ENCODE measurements at regions not wholly inside any gene's neighbourhood (a gene's known extent, or its start where the extent isn't known, plus 50 kb on each side); places are given as distances from the start of the nearest gene placed in this dataset.

- H3K27ac ChIP-seq = no peak overlapping the region
- H3K4me3 ChIP-seq = no peak overlapping the region
These were observed 55.7 kb upstream of the BHLHE23 start for GRCh38 chr20:63062188-63063140.

- H3K4me3 ChIP-seq = no peak overlapping the region
- H3K27ac ChIP-seq = no peak overlapping the region
These were observed 55.0 kb upstream of the BHLHE23 start for GRCh38 chr20:63061771-63062100.

DNA sequence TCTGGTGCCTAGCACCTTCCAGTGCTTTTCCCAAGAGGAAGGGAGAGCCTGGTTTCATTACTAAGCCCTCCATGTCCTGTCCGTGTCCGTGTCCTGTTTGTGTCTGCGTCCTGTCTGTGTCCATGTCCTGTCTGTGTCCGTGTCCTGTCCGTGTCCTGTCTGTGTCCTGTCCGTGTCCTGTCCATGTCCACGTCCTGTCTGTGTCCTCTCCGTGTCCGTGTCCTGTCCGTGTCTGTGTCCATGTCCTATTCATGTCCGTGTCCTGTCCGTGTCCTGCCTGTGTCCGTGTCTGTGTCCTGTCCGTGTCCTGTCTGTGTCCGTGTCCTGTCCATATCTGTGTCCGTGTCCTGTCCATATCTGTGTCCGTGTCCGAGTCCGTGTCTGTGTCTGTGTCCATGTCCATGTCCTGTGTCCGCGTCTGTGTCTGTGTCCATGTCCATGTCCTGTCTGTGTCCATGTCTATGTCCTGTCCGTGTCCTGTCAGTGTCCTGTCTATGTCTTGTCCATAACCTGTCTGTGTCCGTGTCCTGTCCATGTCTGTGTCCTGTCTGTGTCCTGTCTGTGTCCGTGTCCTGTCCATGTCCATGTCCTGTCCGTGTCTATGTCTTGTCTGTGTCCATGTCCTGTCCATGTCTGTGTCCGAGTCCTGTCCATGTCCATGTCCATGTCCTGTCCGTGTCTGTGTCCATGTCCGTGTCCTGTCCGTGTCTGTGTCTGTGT lies 54.4 kb upstream of the BHLHE23 start:
- no peak overlapping the region for H3K27ac ChIP-seq

DNA sequence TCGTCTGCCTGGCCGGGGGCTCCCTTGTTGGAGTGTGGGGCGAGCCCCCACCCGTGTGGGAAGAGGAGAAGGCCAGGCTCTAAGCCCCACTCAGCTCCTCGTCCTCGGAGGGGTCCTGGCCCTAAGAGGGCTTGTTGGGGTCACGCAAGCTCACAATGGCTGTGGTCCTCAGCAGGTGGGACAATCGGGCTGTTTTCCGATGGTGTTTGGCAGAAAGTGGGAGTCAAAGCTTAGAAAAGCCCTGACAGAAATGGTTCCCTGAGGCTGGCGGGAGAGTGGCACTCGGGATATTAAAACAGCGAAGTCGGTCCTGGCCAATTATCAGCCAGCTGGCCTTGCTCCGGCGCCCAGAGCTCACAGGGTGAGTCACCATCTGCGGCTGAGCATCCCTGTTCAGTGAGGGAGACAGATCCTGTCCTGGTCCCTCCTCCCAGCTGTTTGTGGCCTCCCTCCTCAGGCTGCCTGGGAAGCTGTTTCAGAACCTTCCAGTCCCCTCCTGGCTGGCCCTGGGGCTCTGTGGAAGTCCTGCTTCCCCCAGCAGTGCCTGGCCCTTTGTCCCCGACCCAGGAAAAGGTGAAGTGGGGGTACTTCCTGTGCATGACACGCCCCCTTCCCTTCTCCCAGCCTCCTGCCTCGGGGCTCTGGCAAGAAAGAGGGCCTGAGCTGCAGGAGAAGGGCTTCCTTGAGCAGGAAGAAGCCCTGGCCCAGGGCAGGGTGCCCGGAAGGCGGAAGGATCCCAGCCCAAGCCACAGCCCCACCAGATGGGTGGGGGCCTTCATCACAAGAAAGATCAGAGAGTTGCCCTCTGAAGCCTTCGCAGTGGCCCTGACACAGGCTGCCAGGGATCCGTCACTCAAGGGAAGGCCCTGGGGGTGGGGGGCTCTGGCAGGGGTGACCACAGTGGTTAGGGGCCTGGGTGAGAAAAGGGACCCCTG lies 53.6 kb upstream of the BHLHE23 start:
- Histone ChIP-seq H3K27ac (no peak overlapping the region), H3K4me3 (no peak overlapping the region)

More for the DNA sequence above, 54.4 kb upstream of the BHLHE23 start:
- no peak overlapping the region for H3K4me3 ChIP-seq

GRCh38 chr20:63059684-63060056 lies 52.9 kb upstream of the BHLHE23 start:
- Histone ChIP-seq H3K4me3 (no peak overlapping the region), H3K27ac (no peak overlapping the region)

- no peak overlapping the region for H3K27ac ChIP-seq
- H3K4me3 ChIP-seq = no peak overlapping the region
These were observed 52.1 kb upstream of the BHLHE23 start for GRCh38 chr20:63058696-63059335.

GRCh38 chr20:63057171-63058117 lies 50.7 kb upstream of the BHLHE23 start:
- H3K4me3 ChIP-seq = no peak overlapping the region
- H3K27ac ChIP-seq = no peak overlapping the region

DNA sequence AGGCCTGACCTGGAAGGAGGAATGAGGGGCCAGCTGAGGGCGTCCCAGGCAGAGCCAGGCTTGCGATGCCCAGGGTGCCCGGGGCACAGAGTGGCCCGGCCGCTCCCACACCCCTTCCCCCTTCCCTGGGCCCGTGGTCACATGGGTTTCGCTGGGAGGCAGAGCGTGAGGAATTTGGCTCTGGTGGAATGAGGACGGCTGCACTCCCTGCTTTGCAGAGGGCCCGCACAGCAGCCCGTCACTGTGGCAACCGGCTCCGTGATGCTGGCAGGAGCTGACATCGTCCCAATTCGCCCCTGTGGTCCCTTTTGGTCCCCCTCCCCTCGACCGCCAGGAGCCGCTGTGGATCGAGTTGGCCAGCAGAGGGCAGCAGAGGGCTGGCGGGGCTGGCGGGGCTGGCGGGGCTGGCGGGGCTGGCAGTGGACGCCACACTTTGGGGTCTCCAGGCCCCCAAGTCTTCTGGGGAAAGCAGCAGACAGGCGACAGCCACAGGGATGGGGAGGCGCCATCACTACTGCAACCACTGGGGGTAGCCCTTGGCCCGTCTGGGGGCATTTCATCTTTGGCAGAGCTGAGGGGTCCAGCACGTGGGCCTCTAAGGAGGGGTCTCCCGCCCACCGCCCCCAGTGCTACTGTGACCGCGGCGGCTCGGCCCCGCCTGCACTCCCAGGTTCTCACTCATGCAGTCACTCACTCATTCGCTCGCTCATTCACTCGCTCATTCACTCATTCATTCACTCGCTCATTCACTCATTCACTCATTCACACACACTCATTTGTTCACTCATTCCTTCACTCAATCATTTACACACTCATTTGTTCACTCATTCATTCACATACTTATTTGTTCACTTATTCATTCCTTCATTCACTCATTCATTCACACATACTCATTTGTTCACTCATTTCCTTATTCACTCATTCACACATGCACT lies 49.7 kb upstream of the BHLHE23 start:
- Histone ChIP-seq H3K27ac (no peak overlapping the region), H3K4me3 (no peak overlapping the region)

All from skin epidermis (tissue), 12 donors.